Islet of Langerhans (tissue), 1 donor: ENCODE measurements at regions not wholly inside any gene's neighbourhood (a gene's known extent, or its start where the extent isn't known, plus 50 kb on each side); places are given as distances from the start of the nearest gene placed in this dataset.
"Not testable (repeated sequence)": the region's sequence is repeated elsewhere in the genome, so short reads cannot be mapped to it uniquely, and the experiment has no call there.

Experiments
- FAIRE-seq: peaks from one replicate; lab custom pipeline; 2011; peaks lifted over from hg19 to GRCh38; lab: Jason Lieb, UNC

GRCh38 chr2:91839904-91840868, 3031.0 kb upstream of the TEKT4 start:
- no peak for FAIRE-seq

DNA sequence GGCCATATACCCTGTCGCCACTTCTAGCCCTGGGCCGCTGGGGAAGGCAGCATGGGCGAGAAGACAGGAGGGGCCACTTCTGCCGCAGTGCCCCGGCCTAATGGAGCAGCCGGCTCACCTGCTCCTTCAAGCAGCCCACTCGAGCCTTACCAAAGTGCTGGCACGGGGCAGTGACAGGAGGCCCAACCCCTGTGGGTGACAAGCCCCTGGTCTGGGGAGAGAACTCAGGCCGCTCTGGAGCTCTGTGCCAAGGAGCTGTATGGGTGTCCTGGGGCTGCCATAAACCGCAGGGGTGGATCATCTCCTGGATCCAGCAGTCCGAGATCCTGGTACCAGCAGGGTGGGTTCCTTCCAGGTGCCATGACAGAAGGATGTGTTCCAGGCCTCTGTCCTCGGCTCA, 3029.0 kb upstream of the TEKT4 start:
- FAIRE-seq, result not testable (repeated sequence)

- not testable (repeated sequence) for FAIRE-seq
Measured at GRCh38 chr2:91842913-91843312, 3028.3 kb upstream of the TEKT4 start.

DNA sequence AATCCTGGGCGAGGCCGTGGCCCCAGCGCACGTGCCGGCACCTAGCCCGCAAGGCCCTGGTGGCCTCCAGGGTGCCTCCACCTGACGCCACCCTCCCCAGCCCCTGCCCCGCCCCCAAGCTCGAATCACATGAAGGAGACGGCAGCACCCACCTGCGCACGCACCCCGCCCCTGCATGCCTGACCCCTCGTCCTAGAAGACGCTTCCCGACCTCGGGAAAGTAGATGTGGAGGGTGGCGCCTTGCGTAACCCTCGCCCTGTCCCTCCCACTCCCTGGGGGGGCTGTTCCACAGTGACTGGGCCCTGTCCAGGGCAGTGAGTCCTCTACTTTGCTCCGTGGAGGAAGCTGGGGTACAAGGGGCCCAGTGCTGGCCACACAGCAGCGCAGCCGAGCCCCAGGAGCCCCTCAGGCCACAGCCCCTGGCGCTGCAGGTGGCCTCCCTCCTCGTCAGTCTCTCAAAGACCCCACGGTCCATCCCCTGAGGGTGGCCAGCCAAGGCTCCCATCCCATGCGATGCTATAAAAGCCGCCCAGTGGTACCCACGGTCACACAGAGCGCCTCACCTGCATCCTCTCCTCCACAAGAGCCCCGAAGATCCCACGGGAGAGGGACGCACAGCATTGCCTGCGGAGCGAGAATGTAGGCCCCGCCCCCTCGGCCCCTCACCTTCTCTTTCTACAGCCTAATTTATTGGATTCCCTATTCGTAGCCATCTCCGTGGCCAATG, 3027.3 kb upstream of the TEKT4 start:
- FAIRE-seq, result not testable (repeated sequence)

GRCh38 chr2:91844451-91844825, 3026.8 kb upstream of the TEKT4 start:
- FAIRE-seq, result not testable (repeated sequence)

GRCh38 chr2:91846388-91846787, 3024.8 kb upstream of the TEKT4 start:
- FAIRE-seq, result not testable (repeated sequence)

- not testable (repeated sequence) for FAIRE-seq
Measured at GRCh38 chr2:91851689-91852420, 3019.4 kb upstream of the TEKT4 start.

DNA sequence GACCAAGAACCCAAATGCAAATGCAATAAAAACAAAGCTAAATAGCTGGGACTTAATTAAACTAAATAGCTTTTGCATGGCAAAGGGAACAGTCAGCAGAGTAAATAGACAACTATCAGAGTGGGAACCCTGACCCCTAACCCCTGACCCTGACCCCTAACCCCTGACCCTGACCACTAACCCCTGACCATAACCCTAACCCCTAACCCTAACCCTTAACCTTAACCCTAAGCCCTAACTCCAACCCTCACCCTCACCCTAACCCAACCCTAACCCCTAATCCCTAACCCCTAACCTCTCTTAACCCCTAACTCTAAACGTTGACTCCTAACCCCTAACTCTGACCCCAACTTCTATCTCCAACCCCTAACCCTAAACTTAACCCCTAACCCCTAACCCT, 3014.3 kb upstream of the TEKT4 start:
- not testable (repeated sequence) for FAIRE-seq

DNA sequence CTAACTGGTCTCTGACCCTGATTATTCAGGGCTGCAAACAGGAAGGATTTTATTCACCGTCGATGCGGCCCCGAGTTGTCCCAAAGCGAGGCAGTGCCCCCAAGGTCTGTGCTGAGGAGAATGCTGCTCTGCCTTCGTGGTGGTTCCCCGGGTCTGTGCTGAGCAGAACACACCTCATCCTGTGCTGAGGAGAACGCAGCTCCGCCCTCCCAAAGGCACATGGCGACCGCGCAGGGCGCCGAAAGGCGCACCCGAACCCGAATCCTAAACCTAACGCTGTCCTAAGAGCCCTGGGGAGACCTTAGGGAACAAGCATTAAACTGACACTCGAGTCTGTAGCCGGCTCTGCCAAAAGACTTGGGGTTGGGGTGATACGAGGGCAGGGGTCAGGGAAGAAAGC, 3013.5 kb upstream of the TEKT4 start:
- FAIRE-seq, result not testable (repeated sequence)

- FAIRE-seq, result not testable (repeated sequence)
Measured at GRCh38 chr2:91871716-91872115, 2999.5 kb upstream of the TEKT4 start.

GRCh38 chr2:91873416-91873815, 2997.8 kb upstream of the TEKT4 start:
- not testable (repeated sequence) for FAIRE-seq

GRCh38 chr2:91877658-91878210, 2993.5 kb upstream of the TEKT4 start:
- FAIRE-seq, result not testable (repeated sequence)

- FAIRE-seq, result not testable (repeated sequence)
Measured at GRCh38 chr2:91895091-91895490, 2976.1 kb upstream of the TEKT4 start.

- FAIRE-seq, result not testable (repeated sequence)
Measured at GRCh38 chr2:91917602-91918001, 2953.6 kb upstream of the TEKT4 start.
